Colonic mucosa (tissue), 4 donors: ENCODE measurements at regions not wholly inside any gene's neighbourhood (a gene's known extent, or its start where the extent isn't known, plus 50 kb on each side); places are given as distances from the start of the nearest gene placed in this dataset.

Experiments used
- DNase-seq: peaks from one replicate; pipeline ENCODE4 v3.0.0-alpha.2; 2020
- H3K27ac ChIP-seq: fragments of 200-600 bp; one replicate; pipeline ENCODE4 v1.8.0; 2021
- H3K27me3 ChIP-seq: fragments of 200-600 bp; one replicate; pipeline ENCODE4 v1.8.0; 2021
- H3K36me3 ChIP-seq: fragments of 200-600 bp; one replicate; pipeline ENCODE4 v1.8.0; 2021
- H3K4me1 ChIP-seq: fragments of 200-600 bp; one replicate; pipeline ENCODE4 v1.8.0; 2021; ENCODE audit warnings: mild to moderate bottlenecking
- H3K4me3 ChIP-seq: fragments of 200-600 bp; one replicate; pipeline ENCODE4 v1.8.0; 2021
- H3K9ac ChIP-seq, 2 donors: one replicate each; pipeline ENCODE4 v1.7.0; 2013; ENCODE audit warnings: control low read depth in 2 of 2, low read depth in 2 of 2, low read length in 2 of 2
- H3K9me3 ChIP-seq: fragments of 200-600 bp; one replicate; pipeline ENCODE4 v1.8.0; 2021
- CTCF ChIP-seq: fragments of 200-600 bp; IDR thresholded peaks from one replicate; pipeline ENCODE4 v1.8.0; 2022; ENCODE audit warnings: antibody characterized with exemption, mild to moderate bottlenecking
- intact Hi-C: fragments of 100-400 bp; cut with DNase I; formaldehyde crosslinking; loops from one replicate; pipeline ENCODE4 v1.14.1; 2022
- donor health status: healthy.
- donor health status: DM: no; HTN: no; CAD: no.
- donor health status: DM: no; HTN: no; CAD: no.

GRCh38 chr15:29624271-29624670, 198.0 kb downstream of the TJP1 start:
- intact Hi-C loops = no loop called here
- no peak for TF ChIP-seq CTCF
- DNase-seq = no peak
- Histone ChIP-seq H3K9me3 (no peaks in the 10 kb centered on the region), H3K4me3 (no peak overlapping the region), H3K27me3 (no peaks in the 10 kb centered on the region), H3K4me1 (no peaks in the 10 kb centered on the region), H3K36me3 (no peaks in the 10 kb centered on the region), H3K27ac (no peak overlapping the region), H3K9ac (no peak overlapping the region)

- Histone ChIP-seq H3K9ac (no peak overlapping the region), H3K27me3 (no peaks in the 10 kb centered on the region), H3K4me1 (no peaks in the 10 kb centered on the region), H3K36me3 (no peaks in the 10 kb centered on the region), H3K27ac (no peak overlapping the region), H3K4me3 (no peak overlapping the region), H3K9me3 (no peaks in the 10 kb centered on the region)
- no peak for TF ChIP-seq CTCF
- intact Hi-C loops = no loop called here
- DNase-seq = no peak
Observed at GRCh38 chr15:29623116-29623639, 199.1 kb downstream of the TJP1 start.

GRCh38 chr15:29622637-29623036, 199.6 kb downstream of the TJP1 start:
- Histone ChIP-seq H3K9me3 (no peaks in the 10 kb centered on the region), H3K27ac (no peak overlapping the region), H3K4me3 (no peak overlapping the region), H3K4me1 (no peaks in the 10 kb centered on the region), H3K27me3 (no peaks in the 10 kb centered on the region), H3K36me3 (no peaks in the 10 kb centered on the region), H3K9ac (no peak overlapping the region)
- no peak for TF ChIP-seq CTCF
- DNase-seq = no peak
- intact Hi-C loops = no loop called here

GRCh38 chr15:29621616-29622015, 200.7 kb downstream of the TJP1 start:
- H3K4me1 ChIP-seq = no peaks in the 10 kb centered on the region
- no peaks in the 10 kb centered on the region for H3K27me3 ChIP-seq
- H3K4me3 ChIP-seq = no peak overlapping the region
- intact Hi-C loops = no loop called here
- H3K36me3 ChIP-seq = no peaks in the 10 kb centered on the region
- H3K9ac ChIP-seq = no peak overlapping the region
- no peak overlapping the region for H3K27ac ChIP-seq
- DNase-seq = no peak
- no peaks in the 10 kb centered on the region for H3K9me3 ChIP-seq
- no peak for TF ChIP-seq CTCF

- Histone ChIP-seq H3K4me1 (no peaks in the 10 kb centered on the region), H3K9me3 (no peaks in the 10 kb centered on the region), H3K27me3 (no peaks in the 10 kb centered on the region), H3K27ac (no peak overlapping the region), H3K9ac (no peak overlapping the region), H3K36me3 (no peaks in the 10 kb centered on the region), H3K4me3 (no peak overlapping the region)
- no peak for TF ChIP-seq CTCF
- no peak for DNase-seq
- intact Hi-C loops = no loop called here
Observed at GRCh38 chr15:29618586-29618985, 203.7 kb downstream of the TJP1 start.

GRCh38 chr15:29616512-29616911, 205.8 kb downstream of the TJP1 start:
- Histone ChIP-seq H3K27ac (no peak overlapping the region), H3K27me3 (no peaks in the 10 kb centered on the region), H3K4me1 (no peaks in the 10 kb centered on the region), H3K9ac (no peak overlapping the region), H3K36me3 (no peaks in the 10 kb centered on the region), H3K9me3 (no peaks in the 10 kb centered on the region), H3K4me3 (no peak overlapping the region)
- TF ChIP-seq CTCF = no peak
- no peak for DNase-seq
- intact Hi-C loops = no loop called here
